MM.1S (cell line): ENCODE measurements at regions not wholly inside any gene's neighbourhood (a gene's known extent, or its start where the extent isn't known, plus 50 kb on each side); places are given as distances from the start of the nearest gene placed in this dataset.

Experiments used
- CTCF ChIP-seq: fragments of 300-600 bp; sonication (generic); IDR thresholded peaks from 2 replicates; pipeline ENCODE4 v1.5.1; 2016; ENCODE audit warnings: antibody characterized with exemption, low read length, mixed read lengths
- EZH2 ChIP-seq: fragments of 300-600 bp; sonication (generic); optimal IDR thresholded peaks from 2 replicates; pipeline ENCODE3; 2017; ENCODE audit warnings: low read depth, mild to moderate bottlenecking, antibody characterized with exemption, low read length, mixed read lengths

DNA sequence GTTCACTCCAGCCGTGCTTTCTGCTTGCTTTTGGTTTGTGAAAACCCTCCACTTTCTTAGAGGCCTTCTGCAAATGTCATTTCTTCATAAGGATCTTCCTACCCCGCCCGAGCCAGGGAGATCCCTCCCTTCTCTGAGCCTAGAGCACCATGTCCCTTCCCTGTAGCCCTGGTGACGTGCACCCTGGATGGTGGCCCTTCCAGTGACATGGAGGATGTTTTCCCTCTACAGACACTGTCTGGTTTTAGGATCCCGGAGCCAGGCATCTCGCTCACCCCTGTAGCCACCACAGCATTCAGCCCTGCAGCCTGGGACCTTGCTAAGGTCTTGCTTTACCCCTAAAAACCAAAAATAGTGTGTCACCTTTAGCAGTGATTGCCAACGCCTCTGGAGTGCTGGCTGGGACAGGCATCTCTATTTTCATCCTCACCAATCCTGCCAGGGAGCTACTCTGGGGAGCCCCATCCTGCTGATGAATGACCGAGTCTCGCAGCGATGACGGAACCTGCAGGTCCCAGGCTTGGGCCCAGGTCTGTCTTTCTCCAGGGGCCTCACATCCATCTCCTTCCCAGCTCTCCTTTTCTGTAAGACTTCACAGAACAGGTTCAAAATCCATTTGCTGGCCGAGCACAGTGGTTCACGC, 394.1 kb upstream of the TNRC6C start:
- TF ChIP-seq CTCF: no peak
- TF ChIP-seq EZH2: no peak
